C4-2B (cell line): ENCODE measurements at regions not wholly inside any gene's neighbourhood (a gene's known extent, or its start where the extent isn't known, plus 50 kb on each side); places are given as distances from the start of the nearest gene placed in this dataset.

Source experiments
- H3K27ac ChIP-seq: fragments of 450-650 bp; 2 replicates; pipeline ENCODE4 v1.5.1; 2017
- ZFX ChIP-seq: fragments of 450-650 bp; IDR thresholded peaks from 2 replicates; pipeline ENCODE4 v1.6.1; 2017
- TF ChIP-seq, protein P1 (sequence below): fragments of 450-650 bp; conservative IDR thresholded peaks from 2 replicates; pipeline ENCODE4 v1.5.1; 2017; ENCODE audit warnings: mild to moderate bottlenecking

DNA sequence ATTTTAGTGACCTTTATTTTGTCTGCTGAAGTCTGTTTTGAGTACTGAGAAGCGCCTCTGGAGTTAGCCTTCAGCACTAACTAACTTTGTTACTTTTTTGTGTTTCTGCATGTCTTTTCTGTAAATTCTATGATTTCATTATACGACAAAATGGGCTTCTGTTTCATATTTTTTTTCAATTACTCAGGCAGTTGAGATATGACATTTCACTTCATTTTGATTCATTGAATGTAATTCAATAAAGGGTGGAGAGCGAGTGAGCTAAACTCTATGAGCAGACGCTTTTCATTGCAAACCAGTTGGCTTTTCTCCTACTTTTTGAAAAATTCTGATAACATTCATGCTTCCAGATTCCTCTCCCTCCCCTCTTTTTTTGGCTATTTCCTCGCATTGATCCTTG lies 84.4 kb upstream of the KCNH8 start:
- TF ChIP-seq ZFX = no peak
- TF ChIP-seq, protein P1, sequence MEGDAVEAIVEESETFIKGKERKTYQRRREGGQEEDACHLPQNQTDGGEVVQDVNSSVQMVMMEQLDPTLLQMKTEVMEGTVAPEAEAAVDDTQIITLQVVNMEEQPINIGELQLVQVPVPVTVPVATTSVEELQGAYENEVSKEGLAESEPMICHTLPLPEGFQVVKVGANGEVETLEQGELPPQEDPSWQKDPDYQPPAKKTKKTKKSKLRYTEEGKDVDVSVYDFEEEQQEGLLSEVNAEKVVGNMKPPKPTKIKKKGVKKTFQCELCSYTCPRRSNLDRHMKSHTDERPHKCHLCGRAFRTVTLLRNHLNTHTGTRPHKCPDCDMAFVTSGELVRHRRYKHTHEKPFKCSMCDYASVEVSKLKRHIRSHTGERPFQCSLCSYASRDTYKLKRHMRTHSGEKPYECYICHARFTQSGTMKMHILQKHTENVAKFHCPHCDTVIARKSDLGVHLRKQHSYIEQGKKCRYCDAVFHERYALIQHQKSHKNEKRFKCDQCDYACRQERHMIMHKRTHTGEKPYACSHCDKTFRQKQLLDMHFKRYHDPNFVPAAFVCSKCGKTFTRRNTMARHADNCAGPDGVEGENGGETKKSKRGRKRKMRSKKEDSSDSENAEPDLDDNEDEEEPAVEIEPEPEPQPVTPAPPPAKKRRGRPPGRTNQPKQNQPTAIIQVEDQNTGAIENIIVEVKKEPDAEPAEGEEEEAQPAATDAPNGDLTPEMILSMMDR = no peak
- H3K27ac ChIP-seq = no peak overlapping the region

DNA sequence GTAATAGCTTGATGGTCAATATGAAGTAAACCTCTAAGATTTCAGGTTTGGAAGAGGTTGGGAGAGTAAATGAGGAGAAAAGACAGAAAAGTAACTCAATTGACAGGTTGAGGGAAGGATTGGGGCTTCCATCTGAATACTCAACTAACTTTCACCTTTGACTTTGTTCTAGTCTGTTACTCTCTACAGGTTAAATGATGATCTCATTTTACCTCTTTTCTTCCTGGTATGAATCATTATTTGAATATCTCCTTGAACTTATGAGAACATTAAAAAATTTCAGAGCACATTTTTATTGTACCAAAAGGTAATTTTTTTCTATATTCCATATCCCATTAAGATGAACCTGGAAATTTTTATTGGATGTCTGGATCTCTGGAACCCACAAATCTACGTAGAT lies 87.9 kb upstream of the KCNH8 start:
- H3K27ac ChIP-seq = no peak overlapping the region
- TF ChIP-seq ZFX = no peak
- TF ChIP-seq, protein P1 = no peak

DNA sequence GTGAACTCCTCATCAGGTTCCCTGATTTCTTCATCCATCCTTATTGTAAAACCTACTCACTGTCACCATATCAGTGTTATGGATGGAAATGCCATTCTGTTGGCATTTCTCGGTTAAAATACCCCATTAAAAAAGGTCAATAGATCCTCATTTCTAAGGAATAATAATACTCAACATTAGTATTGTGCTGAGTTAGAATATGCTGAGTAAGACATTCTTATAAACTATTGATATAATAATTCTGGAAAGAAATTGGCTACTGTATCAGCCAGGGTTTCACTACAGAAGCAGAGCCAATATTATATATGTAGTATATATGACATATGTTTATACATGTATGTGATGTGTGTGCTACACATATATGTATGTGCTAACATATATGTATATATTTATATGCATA lies 95.4 kb upstream of the KCNH8 start:
- TF ChIP-seq, protein P1 = no peak
- no peak for TF ChIP-seq ZFX
- no peak overlapping the region for H3K27ac ChIP-seq

DNA sequence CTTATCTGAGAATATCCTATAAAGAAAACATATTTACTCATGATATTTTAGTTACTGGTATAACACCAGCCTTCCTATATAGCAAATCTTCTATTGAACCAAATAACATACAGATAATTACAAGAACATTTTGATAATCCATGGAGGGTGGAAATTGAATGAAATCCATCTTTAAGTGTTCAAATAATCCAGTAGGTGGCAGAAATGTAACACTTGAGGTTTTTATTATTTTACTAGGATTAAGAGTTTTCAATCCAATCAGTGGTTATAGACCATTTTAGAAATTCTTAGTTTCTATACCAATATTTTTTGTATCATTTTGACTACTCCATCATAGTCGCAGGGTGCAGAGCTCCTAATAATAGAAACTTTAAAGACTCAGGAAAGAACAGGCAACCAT lies 101.9 kb upstream of the KCNH8 start:
- TF ChIP-seq, protein P1 = peak; percentile 40
- TF ChIP-seq ZFX = no peak
- no peak overlapping the region for H3K27ac ChIP-seq

DNA sequence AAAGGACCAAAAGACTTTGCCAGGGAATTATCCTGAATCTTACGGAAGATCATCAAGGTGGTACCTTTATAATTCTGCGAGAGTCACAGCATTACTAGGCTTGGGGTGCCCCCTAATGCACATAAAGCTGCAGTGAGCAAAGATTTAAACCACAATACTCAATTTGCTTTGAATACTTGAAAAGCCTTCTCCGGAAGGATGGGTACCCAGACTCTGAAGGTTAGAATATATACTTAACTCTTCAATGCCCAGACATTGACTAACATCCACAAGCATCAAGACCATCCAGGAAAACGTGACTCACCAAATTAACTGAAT lies 117.8 kb upstream of the KCNH8 start:
- TF ChIP-seq ZFX = no peak
- TF ChIP-seq, protein P1 = 0 out of 2 replicates have a peak, but pooled peaks have one; percentile 2
- no peak overlapping the region for H3K27ac ChIP-seq

DNA sequence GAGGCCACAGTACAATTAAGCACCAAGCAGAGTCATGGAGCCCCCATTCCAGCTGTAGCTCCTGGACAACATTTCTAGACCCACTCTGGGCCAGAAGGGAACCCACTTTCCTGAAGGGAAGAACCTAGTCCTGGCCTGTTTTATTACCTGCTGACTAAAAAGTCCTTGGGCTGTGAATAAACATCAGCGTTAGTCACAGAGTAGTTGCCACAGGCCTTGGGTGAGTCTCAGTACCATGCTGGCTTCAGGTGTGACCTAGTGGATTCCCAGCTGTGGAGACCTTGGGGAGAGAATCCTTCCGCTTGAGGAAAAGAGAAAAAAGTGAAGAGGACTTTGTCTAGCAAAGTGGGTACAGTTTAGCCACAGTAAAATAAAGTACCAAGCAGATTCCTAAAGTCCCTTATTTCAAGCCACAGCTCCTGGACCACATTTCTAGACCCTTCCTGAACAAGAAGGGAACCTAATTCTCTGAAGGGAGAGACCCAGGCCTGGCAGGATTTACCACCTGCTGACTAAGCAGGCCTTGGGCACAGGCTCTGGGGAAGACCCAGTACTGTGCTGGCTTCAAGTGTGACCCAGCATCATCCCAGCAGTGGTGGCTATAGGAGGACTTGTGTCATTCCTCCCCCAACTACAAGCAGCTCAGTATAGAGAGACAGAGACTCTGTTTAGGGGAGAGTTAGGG lies 118.3 kb upstream of the KCNH8 start:
- H3K27ac ChIP-seq = no peak overlapping the region
- no peak for TF ChIP-seq ZFX
- TF ChIP-seq, protein P1 = no peak

DNA sequence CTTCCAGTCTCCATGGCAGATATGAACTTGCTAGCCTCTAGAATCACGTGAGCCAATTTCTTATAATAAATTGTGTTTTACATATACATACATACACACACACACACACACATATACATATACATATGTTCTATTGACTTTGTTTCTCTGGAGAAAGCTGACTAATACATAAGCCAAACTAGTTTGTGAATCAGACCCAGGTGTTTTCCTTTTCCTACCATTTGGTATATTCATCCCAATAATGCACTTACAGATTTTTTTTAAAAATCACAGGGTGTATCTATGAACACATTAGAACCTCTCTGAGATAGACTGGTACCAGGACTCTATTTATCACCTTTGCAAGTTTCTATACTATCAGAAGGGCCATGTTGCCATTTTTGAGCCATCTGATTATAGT lies 122.9 kb upstream of the KCNH8 start:
- TF ChIP-seq, protein P1 = no peak
- TF ChIP-seq ZFX = no peak
- H3K27ac ChIP-seq = no peak overlapping the region
